Retinal pigment epithelial cell (primary cell): ENCODE measurements at regions not wholly inside any gene's neighbourhood (a gene's known extent, or its start where the extent isn't known, plus 50 kb on each side); places are given as distances from the start of the nearest gene placed in this dataset.

Experiments used
- DNase-seq: peaks from one replicate; pipeline ENCODE4 v3.0.0-alpha.2; 2010; ENCODE audit warnings: low read depth
- H3K4me3 ChIP-seq: 2 replicates; pipeline ENCODE4 v1.5.1; 2011; ENCODE audit warnings: mild to moderate bottlenecking, low read length, control low read depth, moderate library complexity
- TF ChIP-seq, protein P1 (sequence below): conservative IDR thresholded peaks from 2 replicates; pipeline ENCODE4 v1.5.1; 2011; ENCODE audit warnings: low read depth, low read length, control low read depth, inconsistent platforms

DNA sequence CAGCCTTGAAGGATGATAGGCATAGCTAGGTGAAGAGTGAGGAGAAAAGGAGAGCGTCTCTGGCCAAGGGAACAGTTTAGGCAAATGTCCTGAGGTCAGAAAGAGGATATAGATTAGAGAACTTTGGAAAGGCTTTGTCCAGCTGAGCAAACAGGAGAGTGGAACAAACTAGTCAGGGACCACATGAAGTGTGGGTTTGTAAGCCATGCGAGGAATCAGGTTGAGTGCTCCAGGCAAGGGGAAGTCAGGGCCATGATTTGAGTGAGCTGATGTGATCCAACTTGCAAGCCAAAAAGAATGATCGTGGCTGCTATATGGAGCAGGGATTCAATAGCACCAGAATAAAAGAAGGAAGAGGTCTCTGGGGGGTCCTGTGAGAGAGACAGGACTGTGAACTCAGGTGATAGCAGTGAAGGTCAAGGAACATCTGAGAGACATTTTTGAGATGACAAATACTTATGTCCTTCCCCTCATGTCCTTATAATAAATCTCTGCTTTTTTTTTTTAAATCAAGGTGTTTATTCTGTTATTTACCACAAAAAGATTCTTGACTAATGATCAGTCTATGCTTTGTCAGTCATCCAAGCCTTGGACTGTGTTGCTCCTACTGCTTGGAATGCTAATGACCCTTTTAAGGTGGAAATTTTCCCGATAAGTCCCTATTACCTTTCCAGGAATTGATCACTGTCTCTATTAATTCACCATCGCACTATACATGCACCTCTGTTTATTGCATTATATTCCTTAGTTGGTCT lies 472.6 kb downstream of the TXNL1 start:
- TF ChIP-seq, protein P1, sequence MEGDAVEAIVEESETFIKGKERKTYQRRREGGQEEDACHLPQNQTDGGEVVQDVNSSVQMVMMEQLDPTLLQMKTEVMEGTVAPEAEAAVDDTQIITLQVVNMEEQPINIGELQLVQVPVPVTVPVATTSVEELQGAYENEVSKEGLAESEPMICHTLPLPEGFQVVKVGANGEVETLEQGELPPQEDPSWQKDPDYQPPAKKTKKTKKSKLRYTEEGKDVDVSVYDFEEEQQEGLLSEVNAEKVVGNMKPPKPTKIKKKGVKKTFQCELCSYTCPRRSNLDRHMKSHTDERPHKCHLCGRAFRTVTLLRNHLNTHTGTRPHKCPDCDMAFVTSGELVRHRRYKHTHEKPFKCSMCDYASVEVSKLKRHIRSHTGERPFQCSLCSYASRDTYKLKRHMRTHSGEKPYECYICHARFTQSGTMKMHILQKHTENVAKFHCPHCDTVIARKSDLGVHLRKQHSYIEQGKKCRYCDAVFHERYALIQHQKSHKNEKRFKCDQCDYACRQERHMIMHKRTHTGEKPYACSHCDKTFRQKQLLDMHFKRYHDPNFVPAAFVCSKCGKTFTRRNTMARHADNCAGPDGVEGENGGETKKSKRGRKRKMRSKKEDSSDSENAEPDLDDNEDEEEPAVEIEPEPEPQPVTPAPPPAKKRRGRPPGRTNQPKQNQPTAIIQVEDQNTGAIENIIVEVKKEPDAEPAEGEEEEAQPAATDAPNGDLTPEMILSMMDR, result no peak

GRCh38 chr18:56162311-56163265 lies 475.8 kb downstream of the TXNL1 start:
- H3K4me3 ChIP-seq, result no peak overlapping the region
- TF ChIP-seq, protein P1, result no peak
- no peak for DNase-seq

More for the DNA sequence above, 472.6 kb downstream of the TXNL1 start:
- DNase-seq, result no peak
- no peak overlapping the region for H3K4me3 ChIP-seq

DNA sequence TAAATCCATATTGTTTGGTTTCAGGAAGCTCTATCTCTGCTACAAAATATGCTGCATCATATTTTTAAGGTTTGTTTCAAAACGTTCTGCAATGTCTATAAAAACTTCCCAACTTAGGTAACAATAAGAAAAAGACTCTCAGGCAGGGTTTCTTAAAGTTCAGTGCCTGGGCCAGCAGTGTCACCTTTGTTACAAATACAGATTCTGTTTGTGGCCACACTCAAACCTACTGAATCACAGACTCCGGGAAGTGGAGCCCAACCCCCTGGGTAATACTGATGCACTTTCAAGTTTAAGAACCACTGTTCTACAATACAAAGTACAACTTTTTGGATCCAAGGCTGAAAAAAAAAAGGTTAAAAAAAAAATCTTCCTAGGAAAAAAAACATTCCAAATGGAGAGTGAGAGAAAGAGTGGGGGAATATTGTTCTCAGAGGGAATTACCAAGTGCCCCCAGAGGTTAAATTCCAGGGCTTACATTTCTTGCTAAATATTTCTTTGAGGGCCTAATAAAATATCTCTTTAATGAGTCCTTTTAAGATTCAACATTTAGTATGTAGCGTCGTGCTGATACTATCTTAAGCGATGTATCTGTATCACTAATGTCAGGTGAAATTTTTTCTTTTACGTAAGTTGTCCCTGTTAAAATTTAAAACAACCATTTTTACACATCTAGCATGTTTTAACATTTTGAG lies 476.7 kb downstream of the TXNL1 start:
- no peak overlapping the region for H3K4me3 ChIP-seq
- TF ChIP-seq, protein P1, result no peak
- DNase-seq, result no peak

DNA sequence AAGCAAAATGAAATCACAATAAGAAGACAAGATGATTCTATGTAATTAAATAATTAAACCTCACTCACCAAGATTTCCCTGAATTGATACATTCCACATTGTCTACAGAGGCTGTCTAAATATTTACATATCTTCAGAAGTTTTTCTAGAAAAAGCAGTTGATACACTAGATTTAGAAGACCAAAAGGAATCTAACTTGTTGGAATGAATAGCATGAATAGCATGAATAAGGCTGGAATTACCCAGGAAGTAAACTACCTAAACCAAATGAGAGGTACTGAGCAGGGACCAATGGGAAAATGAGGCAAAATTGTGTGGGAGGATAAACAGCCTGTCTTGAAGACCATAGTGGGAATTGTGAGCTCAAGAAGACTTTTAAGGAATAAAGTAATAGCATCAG lies 479.7 kb downstream of the TXNL1 start:
- H3K4me3 ChIP-seq, result no peak overlapping the region
- DNase-seq, result no peak
- TF ChIP-seq, protein P1, result no peak

DNA sequence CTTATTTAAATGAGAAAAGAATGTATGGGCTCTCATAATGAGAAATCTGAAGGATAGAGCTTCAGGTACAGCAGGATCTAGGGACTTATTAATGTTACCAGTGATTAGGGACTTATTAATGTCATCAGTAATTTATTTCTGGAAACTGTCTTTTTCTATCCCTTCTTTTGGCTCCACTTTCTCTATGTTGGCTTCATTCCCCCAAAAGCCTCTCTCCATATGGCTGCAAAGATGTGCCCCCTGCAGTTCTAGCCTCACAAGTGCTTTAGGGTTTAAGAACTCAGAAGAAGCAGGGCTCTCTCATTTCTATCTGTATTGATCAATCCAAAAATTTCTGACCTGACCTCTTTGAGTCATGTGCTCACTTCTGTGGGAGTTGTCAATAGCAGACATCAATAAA lies 480.9 kb downstream of the TXNL1 start:
- DNase-seq, result no peak
- TF ChIP-seq, protein P1, result no peak

DNA sequence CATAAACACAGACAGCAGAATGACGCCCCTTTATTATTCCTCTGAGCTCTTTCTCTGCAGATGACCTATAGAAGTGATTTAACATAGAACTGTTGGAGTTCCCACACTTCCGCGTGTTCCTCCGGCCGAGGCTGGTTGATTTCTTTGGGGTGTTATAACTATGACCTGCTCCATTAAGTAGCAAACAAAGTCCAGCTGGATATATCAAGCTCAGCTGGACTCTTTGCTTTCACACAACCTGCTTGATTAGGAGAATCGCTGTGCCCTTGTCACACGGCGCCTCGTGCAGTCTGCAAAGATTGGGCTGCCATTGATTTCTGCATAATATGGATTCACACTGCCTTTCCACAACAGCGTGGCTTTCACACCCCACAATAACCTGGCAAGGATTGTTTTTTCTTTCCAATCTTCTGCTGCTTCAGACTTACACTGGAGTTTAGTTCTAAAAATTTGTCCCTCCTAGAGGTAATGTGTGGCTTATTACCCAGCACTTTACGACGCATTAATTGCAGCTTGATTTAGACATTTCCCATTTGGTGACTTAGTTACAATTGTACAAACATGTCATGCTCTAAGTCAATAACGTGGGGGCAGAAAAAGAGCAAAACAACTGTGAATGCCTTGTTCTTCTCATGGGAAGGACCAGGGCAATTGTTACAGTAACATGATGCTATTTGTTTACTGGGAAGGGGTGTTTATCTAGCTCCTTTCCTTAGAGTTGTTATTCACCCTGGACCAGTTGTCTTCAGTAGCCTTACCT lies 485.7 kb downstream of the TXNL1 start:
- H3K4me3 ChIP-seq, result no peak overlapping the region
- TF ChIP-seq, protein P1, result no peak
- DNase-seq, result no peak

More for the DNA sequence above, 480.9 kb downstream of the TXNL1 start:
- no peak overlapping the region for H3K4me3 ChIP-seq
